ENCODE measurements at regions not wholly inside any gene's neighbourhood (a gene's known extent, or its start where the extent isn't known, plus 50 kb on each side); places are given as distances from the start of the nearest gene placed in this dataset.
"Not testable (repeated sequence)": the region's sequence is repeated elsewhere in the genome, so short reads cannot be mapped to it uniquely, and the experiment has no call there.

- Mint-ChIP-seq H3K9me3 (no peaks in the 10 kb centered on the region), H3K4me3 (no peak overlapping the region), H3K4me1 (no peaks in the 10 kb centered on the region), H3K27ac (no peak overlapping the region), H3K27me3 (peaks cover 3% of the 10 kb centered on the region), H3K36me3 (ENCODE audit: low read depth) (no peaks in the 10 kb centered on the region)
- no peak for DNase-seq
- ChIA-PET POLR2A (no interaction called here), CTCF (no interaction called here)
Measured at GRCh38 chr2:144770616-144771230, 250.8 kb upstream of the ZEB2 start.

DNA sequence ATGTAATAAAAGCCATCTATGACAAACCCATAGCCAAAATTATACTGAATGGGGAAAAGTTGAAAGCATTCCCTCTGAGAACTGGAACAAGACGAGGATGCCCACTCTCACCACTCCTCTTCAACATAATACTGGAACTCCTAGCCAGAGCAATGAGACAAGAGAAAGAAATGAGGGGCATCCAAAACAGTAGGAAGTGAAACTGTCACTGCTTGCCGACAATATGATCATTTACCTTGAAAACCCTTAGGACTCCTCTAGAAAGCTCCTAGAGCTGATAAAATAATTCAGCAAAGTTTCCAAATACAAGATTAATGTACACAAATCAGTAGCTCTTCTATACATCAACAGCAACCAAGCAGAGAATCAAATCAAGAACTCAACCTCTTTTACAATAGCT, 241.0 kb upstream of the ZEB2 start:
- POLR2A ChIA-PET; H3K4me3 Mint-ChIP-seq; CTCF ChIA-PET; H3K27ac Mint-ChIP-seq; H3K27me3 Mint-ChIP-seq; DNase-seq; H3K36me3 Mint-ChIP-seq (ENCODE audit: low read depth); H3K9me3 Mint-ChIP-seq; H3K4me1 Mint-ChIP-seq: not testable (repeated sequence)

DNA sequence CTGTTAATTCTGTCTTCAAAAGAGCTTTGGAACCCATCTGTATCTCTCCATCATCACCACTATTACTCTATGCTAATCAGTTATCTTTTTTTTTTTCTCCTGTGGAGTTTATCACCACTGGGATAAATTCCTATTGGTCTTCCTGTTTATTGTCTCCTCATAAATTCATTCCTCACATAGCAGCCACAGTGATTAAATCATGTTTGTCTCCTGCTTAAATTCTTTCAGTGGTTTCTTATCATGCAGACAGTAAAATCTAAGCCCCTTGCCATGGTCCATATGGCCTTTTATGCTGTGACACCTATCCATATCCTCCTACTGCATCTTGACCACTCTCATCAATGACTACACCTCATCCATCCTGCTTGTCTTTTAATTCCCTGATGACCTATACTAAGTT, 239.8 kb upstream of the ZEB2 start:
- Mint-ChIP-seq H3K9me3 (no peaks in the 10 kb centered on the region), H3K4me3 (no peak overlapping the region), H3K4me1 (no peaks in the 10 kb centered on the region), H3K27ac (no peak overlapping the region), H3K27me3 (peaks cover 2% of the 10 kb centered on the region), H3K36me3 (ENCODE audit: low read depth) (no peaks in the 10 kb centered on the region)
- POLR2A ChIA-PET, result no interaction called here
- CTCF ChIA-PET, result no interaction called here
- no peak for DNase-seq

DNA sequence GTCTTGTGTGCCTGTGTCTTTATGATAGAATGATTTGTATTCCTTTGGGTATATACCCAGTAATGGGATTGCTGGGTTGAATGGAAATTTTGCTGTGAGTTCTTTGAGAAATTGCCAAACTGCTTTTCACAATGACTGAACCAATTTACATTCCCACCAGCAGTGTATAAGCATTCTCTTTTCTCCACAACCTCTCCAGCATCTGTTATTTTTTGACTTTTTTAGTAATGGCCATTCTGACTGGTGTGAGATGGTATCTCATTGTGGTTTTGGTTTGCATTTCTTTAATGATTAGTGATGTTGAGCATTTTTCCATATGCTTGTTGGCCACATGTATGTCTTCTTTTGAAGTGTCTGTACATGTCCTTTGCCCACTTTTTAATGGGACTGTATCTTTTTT, 238.3 kb upstream of the ZEB2 start:
- DNase-seq, H3K4me1 Mint-ChIP-seq, POLR2A ChIA-PET: not testable (repeated sequence)

GRCh38 chr2:144753416-144753815, 233.5 kb upstream of the ZEB2 start:
- Mint-ChIP-seq H3K4me1 (no peaks in the 10 kb centered on the region), H3K9me3 (peaks cover 6% of the 10 kb centered on the region), H3K36me3 (ENCODE audit: low read depth) (no peaks in the 10 kb centered on the region), H3K27ac (no peak overlapping the region), H3K4me3 (no peak overlapping the region), H3K27me3 (peaks cover under 1% of the 10 kb centered on the region)
- CTCF ChIA-PET, result no interaction called here
- POLR2A ChIA-PET, result no interaction called here
- no peak for DNase-seq

More for the DNA sequence above, 238.3 kb upstream of the ZEB2 start:
- H3K4me3 Mint-ChIP-seq; CTCF ChIA-PET; H3K9me3 Mint-ChIP-seq; H3K27me3 Mint-ChIP-seq; H3K36me3 Mint-ChIP-seq (ENCODE audit: low read depth); H3K27ac Mint-ChIP-seq: not testable (repeated sequence)

DNA sequence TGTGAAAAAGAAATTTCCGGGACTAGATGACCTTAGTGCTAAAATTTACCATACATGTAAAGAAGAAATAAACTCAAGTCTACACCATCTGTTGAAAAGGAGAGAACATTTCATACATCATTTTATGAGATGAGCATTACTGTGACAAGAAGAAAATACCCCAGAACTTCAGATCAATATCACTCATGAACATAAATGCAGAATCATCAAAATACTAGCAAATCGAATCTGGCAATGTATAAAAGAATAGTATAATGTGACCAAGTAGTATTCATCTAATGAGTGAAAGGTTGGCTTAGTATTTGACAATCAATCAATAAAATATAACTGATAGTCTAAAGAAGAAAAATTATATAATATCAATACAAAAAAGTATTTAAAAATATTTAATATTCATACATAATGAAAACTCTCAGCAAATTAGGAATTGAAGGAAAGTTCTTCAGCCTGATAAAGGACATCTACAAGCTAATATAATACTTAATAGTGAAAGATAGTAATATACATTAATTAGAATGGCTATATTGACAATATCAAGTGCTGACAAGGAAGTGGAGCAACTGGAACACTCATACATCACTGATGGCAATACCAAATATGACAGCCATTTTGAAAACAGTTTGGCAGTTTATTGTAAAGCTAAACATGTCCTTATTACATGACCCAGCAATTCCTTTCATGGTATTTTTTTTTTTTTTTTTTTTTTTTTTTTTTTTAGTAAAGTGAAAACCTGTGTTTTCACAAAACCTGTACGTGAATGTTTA, 231.4 kb upstream of the ZEB2 start:
- no peaks in the 10 kb centered on the region for H3K36me3 Mint-ChIP-seq (ENCODE audit: low read depth)
- DNase-seq, result no peak
- ChIA-PET CTCF (no interaction called here), POLR2A (no interaction called here)
- no peak overlapping the region for H3K4me3 Mint-ChIP-seq
- no peaks in the 10 kb centered on the region for H3K27me3 Mint-ChIP-seq
- H3K9me3 Mint-ChIP-seq, result peaks cover 18% of the 10 kb centered on the region
- no peaks in the 10 kb centered on the region for H3K4me1 Mint-ChIP-seq
- no peak overlapping the region for H3K27ac Mint-ChIP-seq

DNA sequence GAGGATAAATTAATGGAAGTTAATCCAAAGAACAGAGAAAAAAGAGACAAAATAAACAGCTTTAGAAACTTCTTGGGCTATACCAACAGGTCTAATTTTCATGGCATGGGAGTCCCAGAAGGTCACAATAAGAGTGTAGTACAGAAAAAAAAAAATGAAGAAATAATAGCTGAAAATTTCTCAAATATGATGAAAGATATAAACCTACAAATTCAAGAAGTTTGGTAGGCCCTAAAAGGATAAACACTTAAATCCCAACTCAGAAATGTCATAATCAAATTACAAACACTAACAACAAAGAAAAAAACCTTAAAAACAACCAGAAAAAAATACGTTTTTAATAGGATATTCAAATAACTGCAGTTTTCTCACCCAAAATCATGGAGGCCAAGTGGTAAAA, 229.3 kb upstream of the ZEB2 start:
- H3K27ac Mint-ChIP-seq, result no peak overlapping the region
- DNase-seq, result no peak
- H3K36me3 Mint-ChIP-seq (ENCODE audit: low read depth), result no peaks in the 10 kb centered on the region
- no peaks in the 10 kb centered on the region for H3K4me1 Mint-ChIP-seq
- no peak overlapping the region for H3K4me3 Mint-ChIP-seq
- ChIA-PET CTCF (no interaction called here), POLR2A (no interaction called here)
- no peaks in the 10 kb centered on the region for H3K27me3 Mint-ChIP-seq
- H3K9me3 Mint-ChIP-seq, result peaks cover 18% of the 10 kb centered on the region

GRCh38 chr2:144748443-144748842, 228.5 kb upstream of the ZEB2 start:
- Mint-ChIP-seq H3K4me1 (no peaks in the 10 kb centered on the region), H3K36me3 (ENCODE audit: low read depth) (no peaks in the 10 kb centered on the region), H3K4me3 (no peak overlapping the region), H3K9me3 (peaks cover 18% of the 10 kb centered on the region), H3K27me3 (no peaks in the 10 kb centered on the region), H3K27ac (no peak overlapping the region)
- ChIA-PET CTCF (no interaction called here), POLR2A (no interaction called here)
- DNase-seq, result no peak

DNA sequence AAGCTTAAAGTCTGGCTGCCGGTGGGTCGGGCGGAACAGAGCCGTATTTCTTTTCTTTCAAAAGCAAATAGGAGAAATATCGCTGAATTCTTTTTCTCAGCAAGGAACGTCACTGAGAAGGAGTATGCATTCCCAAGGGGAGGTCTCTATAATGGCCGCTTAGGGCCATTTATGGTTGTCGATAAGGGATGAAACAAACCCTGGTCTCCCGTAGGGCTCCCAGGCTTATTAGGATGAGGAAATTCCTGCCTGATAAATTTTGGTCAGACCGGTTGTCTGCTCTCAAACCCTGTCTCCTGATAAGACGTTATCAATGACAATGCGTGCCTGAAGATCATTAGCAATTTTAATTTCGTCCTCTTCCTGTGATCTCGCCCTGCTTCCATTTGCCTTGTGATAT, 227.7 kb upstream of the ZEB2 start:
- ChIA-PET POLR2A (no interaction called here), CTCF (no interaction called here)
- H3K4me1 Mint-ChIP-seq, result no peaks in the 10 kb centered on the region

GRCh38 chr2:144745424-144745823, 225.5 kb upstream of the ZEB2 start:
- Mint-ChIP-seq H3K36me3 (ENCODE audit: low read depth) (no peaks in the 10 kb centered on the region), H3K9me3 (peaks cover 15% of the 10 kb centered on the region), H3K27me3 (no peaks in the 10 kb centered on the region), H3K27ac (no peak overlapping the region), H3K4me3 (no peak overlapping the region), H3K4me1 (no peaks in the 10 kb centered on the region)
- DNase-seq, result no peak
- ChIA-PET CTCF (no interaction called here), POLR2A (no interaction called here)

More for the DNA sequence above, 227.7 kb upstream of the ZEB2 start:
- Mint-ChIP-seq H3K27ac (no peak overlapping the region), H3K4me3 (no peak overlapping the region), H3K27me3 (no peaks in the 10 kb centered on the region), H3K36me3 (ENCODE audit: low read depth) (no peaks in the 10 kb centered on the region), H3K9me3 (peaks cover 18% of the 10 kb centered on the region)
- no peak for DNase-seq

- no peak for DNase-seq
- ChIA-PET CTCF (no interaction called here), POLR2A (no interaction called here)
- Mint-ChIP-seq H3K9me3 (no peaks in the 10 kb centered on the region), H3K36me3 (ENCODE audit: low read depth) (no peaks in the 10 kb centered on the region), H3K27me3 (peaks cover 4% of the 10 kb centered on the region), H3K27ac (no peak overlapping the region), H3K4me1 (no peaks in the 10 kb centered on the region), H3K4me3 (no peak overlapping the region)
Measured at GRCh38 chr2:144738749-144739148, 218.8 kb upstream of the ZEB2 start.

DNA sequence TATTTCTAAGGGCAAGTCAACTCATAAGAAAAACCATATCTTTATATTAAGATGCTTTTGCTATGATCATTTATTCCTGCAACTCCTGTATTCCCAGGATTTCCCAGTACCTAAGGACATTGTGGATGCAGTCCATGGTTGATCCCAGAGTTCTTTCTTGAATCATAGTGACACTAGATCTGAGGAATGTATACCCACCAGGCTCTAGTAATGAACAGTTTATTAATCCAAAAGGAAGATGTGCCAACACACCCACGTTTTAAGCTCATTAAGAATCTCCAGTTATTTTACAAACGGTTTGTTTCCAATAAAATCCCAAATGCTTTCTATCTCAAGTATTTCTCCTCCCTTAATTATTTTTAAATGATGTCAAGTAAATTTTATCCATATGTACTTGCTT, 210.8 kb upstream of the ZEB2 start:
- Mint-ChIP-seq H3K4me3 (no peak overlapping the region), H3K36me3 (ENCODE audit: low read depth) (no peaks in the 10 kb centered on the region), H3K4me1 (no peaks in the 10 kb centered on the region), H3K27ac (no peak overlapping the region), H3K9me3 (no peaks in the 10 kb centered on the region), H3K27me3 (peaks cover 6% of the 10 kb centered on the region)
- CTCF ChIA-PET, result no interaction called here
- POLR2A ChIA-PET, result no interaction called here
- DNase-seq, result no peak

- H3K36me3 Mint-ChIP-seq (ENCODE audit: low read depth); POLR2A ChIA-PET: not testable (repeated sequence)
Measured at GRCh38 chr2:144724460-144724859, 204.5 kb upstream of the ZEB2 start.

DNA sequence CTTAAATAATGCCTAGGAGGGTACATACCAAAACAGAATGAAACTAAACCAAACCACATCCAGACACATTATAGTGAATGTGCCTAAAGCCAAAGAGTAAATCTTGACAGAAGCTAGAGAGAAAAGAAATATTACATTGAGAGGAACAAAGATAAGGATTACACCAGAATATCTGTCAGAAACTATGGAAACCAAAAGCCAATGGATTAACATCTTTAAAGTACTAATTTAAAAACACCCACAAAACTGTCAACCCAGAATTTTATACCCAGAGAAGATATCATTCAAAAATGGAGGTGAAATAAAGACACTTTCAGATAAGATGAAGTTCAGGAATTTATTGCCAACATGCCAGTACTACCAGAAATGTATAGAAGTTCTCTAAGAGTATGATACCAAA, 198.5 kb upstream of the ZEB2 start:
- CTCF ChIA-PET, result no interaction called here
- H3K36me3 Mint-ChIP-seq (ENCODE audit: low read depth), result no peaks in the 10 kb centered on the region
- peaks cover under 1% of the 10 kb centered on the region for H3K27me3 Mint-ChIP-seq
- no peak for DNase-seq
- H3K4me1 Mint-ChIP-seq, result no peaks in the 10 kb centered on the region
- H3K9me3 Mint-ChIP-seq, result peaks cover 9% of the 10 kb centered on the region
- H3K4me3 Mint-ChIP-seq, result no peak overlapping the region
- POLR2A ChIA-PET, result no interaction called here
- no peak overlapping the region for H3K27ac Mint-ChIP-seq

More at GRCh38 chr2:144724460-144724859, 204.5 kb upstream of the ZEB2 start:
- H3K4me1 Mint-ChIP-seq, H3K9me3 Mint-ChIP-seq, DNase-seq, H3K27ac Mint-ChIP-seq, CTCF ChIA-PET, H3K27me3 Mint-ChIP-seq, H3K4me3 Mint-ChIP-seq: not testable (repeated sequence)
